ENCODE measurements at regions not wholly inside any gene's neighbourhood (a gene's known extent, or its start where the extent isn't known, plus 50 kb on each side); places are given as distances from the start of the nearest gene placed in this dataset.

GRCh38 chr7:114822131-114822530 is 99.8 kb upstream of the MDFIC start:
- TF ChIP-seq EZH2phosphoT487 (IDR thresholded peaks at IDR 0.05; ENCODE audit: borderline replicate concordance, low read depth, low read length) (no peak), CTCF (conservative IDR thresholded peaks at IDR 0.05; ENCODE audit: low read length) (no peak)
- Histone ChIP-seq H3K36me3 (ENCODE audit: insufficient read depth, low read length) (no peaks in the 10 kb centered on the region), H3K27ac (ENCODE audit: low read depth, low read length, poor library complexity, severe bottlenecking) (no peak overlapping the region), H3K4me1 (ENCODE audit: insufficient read depth, low read length, poor library complexity, severe bottlenecking) (no peaks in the 10 kb centered on the region), H3K79me2 (ENCODE audit: insufficient read depth, low read depth, low read length) (no peaks in the 10 kb centered on the region), H2AFZ (ENCODE audit: low read length) (no peak overlapping the region), H3K9me2 (ENCODE audit: insufficient read depth, low read length) (no peaks in the 10 kb centered on the region), H3K9me3 (ENCODE audit: low read length) (no peaks in the 10 kb centered on the region; the same call in 1 of the 2 replicates), H3K4me2 (ENCODE audit: low read length) (no peak overlapping the region), H4K20me1 (ENCODE audit: insufficient read depth, low read length) (no peaks in the 10 kb centered on the region), H3K4me3 (ENCODE audit: low read depth, low read length, poor library complexity, severe bottlenecking) (no peak overlapping the region)
- ChIA-PET CTCF (ENCODE audit: unreplicated experiment) (no interaction called here), POLR2A (no interaction called here)
- no peak for DNase-seq (ENCODE audit: low spot score)
- no TSS peak for BruUV-seq (replicated peaks)
- intact Hi-C loops (cut with micrococcal nuclease; ENCODE audit: unreplicated experiment) = no loop called here

- DNase-seq (ENCODE audit: low spot score) = no peak
- no peaks in the 10 kb centered on the region for H3K9me2 ChIP-seq (ENCODE audit: insufficient read depth, low read length)
- H3K79me2 ChIP-seq (ENCODE audit: insufficient read depth, low read depth, low read length) = no peaks in the 10 kb centered on the region
- H3K9me3 ChIP-seq (ENCODE audit: low read length) = no peaks in the 10 kb centered on the region; the same call in 1 of the 2 replicates
- no peak for TF ChIP-seq CTCF (conservative IDR thresholded peaks at IDR 0.05; ENCODE audit: low read length)
- no peak for TF ChIP-seq EZH2phosphoT487 (IDR thresholded peaks at IDR 0.05; ENCODE audit: borderline replicate concordance, low read depth, low read length)
- no peak overlapping the region for H2AFZ ChIP-seq (ENCODE audit: low read length)
- H3K4me3 ChIP-seq (ENCODE audit: low read depth, low read length, poor library complexity, severe bottlenecking) = no peak overlapping the region
- ChIA-PET CTCF (ENCODE audit: unreplicated experiment) (no interaction called here), POLR2A (interaction anchor here (0.9 kb wide), 1 partner anchor 20 kb away, joined by 3 read pairs; no protein-coding TSS in a partner anchor)
- no peaks in the 10 kb centered on the region for H3K36me3 ChIP-seq (ENCODE audit: insufficient read depth, low read length)
- no peaks in the 10 kb centered on the region for H3K4me1 ChIP-seq (ENCODE audit: insufficient read depth, low read length, poor library complexity, severe bottlenecking)
- no peaks in the 10 kb centered on the region for H4K20me1 ChIP-seq (ENCODE audit: insufficient read depth, low read length)
- H3K27ac ChIP-seq (ENCODE audit: low read depth, low read length, poor library complexity, severe bottlenecking) = no peak overlapping the region
- BruUV-seq (replicated peaks) = no TSS peak
- intact Hi-C loops (cut with micrococcal nuclease; ENCODE audit: unreplicated experiment) = no loop called here
- no peak overlapping the region for H3K4me2 ChIP-seq (ENCODE audit: low read length)
These were observed 99.0 kb upstream of the MDFIC start for GRCh38 chr7:114822844-114823243.

GRCh38 chr7:114823290-114823689 is 98.6 kb upstream of the MDFIC start:
- Histone ChIP-seq H4K20me1 (ENCODE audit: insufficient read depth, low read length) (no peaks in the 10 kb centered on the region), H3K9me2 (ENCODE audit: insufficient read depth, low read length) (no peaks in the 10 kb centered on the region), H3K36me3 (ENCODE audit: insufficient read depth, low read length) (no peaks in the 10 kb centered on the region), H3K4me2 (ENCODE audit: low read length) (no peak overlapping the region), H2AFZ (ENCODE audit: low read length) (no peak overlapping the region), H3K4me1 (ENCODE audit: insufficient read depth, low read length, poor library complexity, severe bottlenecking) (no peaks in the 10 kb centered on the region), H3K4me3 (ENCODE audit: low read depth, low read length, poor library complexity, severe bottlenecking) (no peak overlapping the region), H3K27ac (ENCODE audit: low read depth, low read length, poor library complexity, severe bottlenecking) (no peak overlapping the region), H3K79me2 (ENCODE audit: insufficient read depth, low read depth, low read length) (no peaks in the 10 kb centered on the region), H3K9me3 (ENCODE audit: low read length) (no peaks in the 10 kb centered on the region; the same call in 1 of the 2 replicates)
- CTCF ChIA-PET (ENCODE audit: unreplicated experiment) = no interaction called here
- intact Hi-C loops (cut with micrococcal nuclease; ENCODE audit: unreplicated experiment) = no loop called here
- TF ChIP-seq CTCF (conservative IDR thresholded peaks at IDR 0.05; ENCODE audit: low read length) (no peak), EZH2phosphoT487 (IDR thresholded peaks at IDR 0.05; ENCODE audit: borderline replicate concordance, low read depth, low read length) (no peak)
- POLR2A ChIA-PET = interaction anchor here (0.9 kb wide), 1 partner anchor 20 kb away, joined by 3 read pairs; no protein-coding TSS in a partner anchor
- BruUV-seq (replicated peaks) = no TSS peak
- DNase-seq (ENCODE audit: low spot score) = no peak

All from OCI-LY7 (cell line).